ENCODE measurements at regions not wholly inside any gene's neighbourhood (a gene's known extent, or its start where the extent isn't known, plus 50 kb on each side); places are given as distances from the start of the nearest gene placed in this dataset.

DNA sequence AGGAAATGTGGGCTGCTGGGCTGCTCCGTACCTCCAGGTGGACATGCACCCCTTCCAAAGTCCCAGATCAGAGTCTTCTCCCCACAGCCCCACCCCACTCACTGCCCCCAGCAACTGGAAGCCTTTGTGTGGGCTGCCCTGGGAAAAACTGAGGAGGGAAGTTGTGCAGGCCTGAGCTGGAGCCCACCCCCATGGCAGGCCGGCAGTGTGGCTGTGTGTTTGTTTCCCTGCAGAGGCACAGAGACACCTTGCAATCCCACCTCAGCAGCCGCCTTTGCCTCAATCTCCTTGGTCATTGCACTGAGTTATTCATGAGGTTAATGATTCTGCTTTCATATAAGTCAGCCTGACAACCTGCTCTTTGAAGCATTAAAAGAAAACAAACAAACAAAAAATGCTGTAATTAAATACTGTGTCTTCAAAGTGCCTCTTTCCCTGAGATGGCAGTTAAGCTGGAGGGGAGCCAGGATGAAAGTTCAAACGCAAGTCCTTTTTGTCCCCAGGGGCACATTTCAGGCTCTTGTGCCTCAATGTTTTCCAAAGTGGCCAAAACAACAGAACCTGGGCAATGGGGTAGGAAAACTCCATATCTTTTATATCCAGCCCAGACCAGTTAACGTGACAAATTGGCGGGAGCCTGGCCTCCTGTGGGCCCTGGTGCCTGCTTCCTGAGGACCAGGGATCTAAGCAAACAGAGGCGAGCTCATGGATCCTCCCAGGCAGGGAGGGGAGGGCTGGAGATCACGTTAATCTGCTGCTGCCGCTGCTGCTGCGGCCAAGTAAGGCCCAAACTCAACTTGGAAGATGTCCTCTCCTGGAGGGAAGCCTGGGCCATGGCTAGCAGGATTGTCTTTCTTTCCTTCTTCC, 51.9 kb upstream of the TSPAN11 start:
- peak; percentile 79 for DNase-seq

DNA sequence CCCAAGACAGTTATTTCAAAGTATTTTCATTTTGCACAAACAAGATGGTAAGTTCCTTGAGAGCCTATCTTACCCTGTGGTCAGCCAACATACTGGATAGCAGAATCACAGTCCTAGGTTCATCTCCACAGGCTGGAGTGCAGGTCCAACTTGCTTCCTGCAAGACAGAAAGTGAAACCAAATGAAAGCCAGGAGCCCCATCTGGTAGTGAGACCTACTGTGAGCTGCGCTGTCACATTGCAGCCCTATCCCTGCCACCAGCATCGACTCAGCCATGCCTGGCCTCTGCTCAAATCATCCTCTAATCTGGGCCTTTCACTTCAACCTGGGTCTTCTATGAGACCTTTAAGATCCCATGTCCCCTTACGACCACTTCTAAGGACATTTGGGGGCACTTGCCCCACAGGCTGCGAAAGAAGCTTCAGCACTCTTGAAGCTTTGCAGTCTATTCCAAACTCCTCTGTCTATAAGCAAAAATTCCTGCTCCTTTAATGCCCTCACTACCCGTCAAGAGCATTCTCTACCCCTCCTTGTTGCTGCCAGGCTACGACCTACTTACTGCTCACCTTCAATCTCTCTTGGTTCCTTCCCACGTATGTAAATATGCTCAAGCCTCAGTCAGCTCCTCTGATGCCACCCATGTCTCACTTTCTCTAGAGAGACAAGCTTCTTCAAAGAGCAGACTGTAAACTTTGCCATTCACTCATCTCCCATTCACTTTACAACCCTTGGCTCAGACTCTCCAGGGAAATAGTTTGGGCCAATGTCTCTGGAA, 55.9 kb upstream of the TSPAN11 start:
- no peak for DNase-seq

DNA sequence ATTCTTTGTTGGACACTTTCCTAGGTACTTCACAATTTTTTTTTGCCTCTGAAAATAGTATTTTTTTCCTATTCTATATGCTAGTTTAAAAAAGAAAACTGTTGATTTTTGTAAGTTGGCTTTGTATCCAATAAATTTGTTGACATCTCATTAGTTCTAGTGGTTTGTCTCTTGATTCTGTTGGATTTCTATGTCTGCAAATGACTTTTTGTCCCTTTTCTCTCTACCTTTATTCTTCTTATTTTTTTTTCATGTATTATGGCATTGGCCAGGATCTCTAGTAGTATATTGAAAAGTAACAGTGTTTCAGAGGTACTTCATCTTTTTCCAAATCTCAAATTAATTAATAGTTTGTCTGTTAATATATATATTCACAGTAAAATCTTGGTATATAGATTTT, 59.1 kb upstream of the TSPAN11 start:
- no peak for DNase-seq

DNA sequence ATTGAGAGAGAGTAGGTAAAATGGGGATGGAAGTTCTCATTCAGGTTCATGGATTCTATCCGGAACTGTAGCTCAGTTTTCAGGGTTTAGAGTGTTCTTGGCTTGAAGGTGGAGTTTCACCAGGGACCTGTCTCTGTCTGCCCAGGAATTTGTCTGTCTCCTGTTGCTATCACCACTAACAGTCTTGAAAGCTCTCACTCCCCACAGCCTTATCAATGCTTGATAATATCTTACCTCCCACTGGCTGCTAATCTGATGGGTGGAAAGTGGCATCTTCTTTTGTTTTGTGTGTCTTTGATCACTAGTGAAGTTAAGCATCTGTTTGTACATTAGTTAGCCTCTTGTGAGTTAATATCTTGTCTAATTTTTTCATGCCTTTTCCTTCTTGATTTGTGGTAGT, 60.3 kb upstream of the TSPAN11 start:
- DNase-seq: no peak

DNA sequence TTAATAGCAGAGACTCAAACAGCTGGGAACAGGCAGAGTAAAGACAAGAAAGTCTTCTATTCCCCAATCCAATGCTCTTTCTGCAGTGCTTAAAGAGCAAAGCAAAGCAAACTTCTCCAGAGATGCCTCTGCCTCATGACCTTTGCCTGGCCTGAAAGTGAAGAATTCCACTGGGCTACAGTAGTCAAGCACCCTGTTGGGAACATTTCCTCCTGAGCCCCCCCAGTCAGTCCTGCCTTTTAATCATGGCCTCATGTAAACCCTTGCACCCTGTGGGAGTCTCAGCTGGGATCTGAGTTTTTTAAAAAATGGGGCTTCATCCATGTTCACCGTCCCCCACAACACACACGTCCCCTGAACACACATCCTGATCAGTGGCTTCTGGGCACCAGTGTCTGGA, 62.7 kb upstream of the TSPAN11 start:
- DNase-seq: no peak

DNA sequence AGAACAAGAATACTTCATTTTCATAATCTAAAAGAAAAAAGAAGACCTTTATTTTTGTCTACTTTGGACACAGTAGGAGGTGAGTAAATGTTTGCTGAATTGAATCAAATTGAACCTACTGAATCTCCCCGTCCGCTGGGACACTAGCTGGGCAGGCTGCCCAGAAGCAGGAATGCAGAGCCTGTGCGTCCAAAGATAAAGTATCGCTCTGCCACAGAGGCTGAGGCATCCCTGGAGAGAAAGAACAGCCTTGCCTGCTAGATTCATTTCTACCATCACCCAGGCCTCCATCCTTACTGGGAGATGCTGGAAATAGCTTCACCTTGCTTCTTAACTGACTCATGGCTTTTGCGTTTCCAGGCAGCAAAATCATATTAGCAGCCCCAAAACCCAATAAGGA, 64.1 kb upstream of the TSPAN11 start:
- no peak for DNase-seq

DNA sequence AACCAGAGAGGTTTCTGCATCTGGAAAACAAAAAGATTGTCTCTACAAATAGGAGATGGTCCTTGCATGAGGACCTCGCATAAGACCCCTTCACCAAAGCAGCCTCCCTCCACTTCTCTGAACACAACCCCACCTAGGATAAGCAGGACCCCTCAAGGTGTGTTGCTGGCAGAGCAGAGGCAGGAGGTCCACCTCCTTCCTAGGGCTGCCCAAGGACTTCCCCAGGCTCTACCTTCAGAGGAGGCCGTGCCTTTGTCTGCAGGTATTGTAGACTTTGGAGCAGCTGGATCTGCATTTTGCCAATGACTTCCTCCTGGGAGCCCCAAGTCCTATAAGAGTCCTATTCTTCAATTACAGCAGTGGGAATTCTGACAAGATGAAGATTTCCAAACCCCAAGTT, 67.3 kb upstream of the TSPAN11 start:
- no peak for DNase-seq

DNA sequence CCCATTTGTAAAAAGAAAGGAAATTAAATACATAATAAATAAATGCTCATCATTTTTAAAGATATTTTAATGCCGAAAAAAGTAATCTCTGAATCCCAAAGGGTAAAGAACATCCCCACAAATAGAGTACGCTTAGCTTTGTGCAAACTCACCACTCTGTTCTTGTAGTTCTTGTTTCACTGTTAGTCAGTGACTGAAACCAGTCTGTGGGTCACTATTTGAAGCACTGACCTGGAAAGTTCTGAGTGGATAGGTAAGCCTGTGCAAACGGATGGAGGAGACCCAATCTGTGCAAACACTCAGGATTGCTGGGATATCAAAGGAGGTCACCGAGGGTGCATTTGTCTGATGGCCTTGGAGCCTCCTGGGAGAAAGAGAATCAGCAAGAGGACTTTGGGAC, 68.1 kb upstream of the TSPAN11 start:
- DNase-seq: no peak

DNA sequence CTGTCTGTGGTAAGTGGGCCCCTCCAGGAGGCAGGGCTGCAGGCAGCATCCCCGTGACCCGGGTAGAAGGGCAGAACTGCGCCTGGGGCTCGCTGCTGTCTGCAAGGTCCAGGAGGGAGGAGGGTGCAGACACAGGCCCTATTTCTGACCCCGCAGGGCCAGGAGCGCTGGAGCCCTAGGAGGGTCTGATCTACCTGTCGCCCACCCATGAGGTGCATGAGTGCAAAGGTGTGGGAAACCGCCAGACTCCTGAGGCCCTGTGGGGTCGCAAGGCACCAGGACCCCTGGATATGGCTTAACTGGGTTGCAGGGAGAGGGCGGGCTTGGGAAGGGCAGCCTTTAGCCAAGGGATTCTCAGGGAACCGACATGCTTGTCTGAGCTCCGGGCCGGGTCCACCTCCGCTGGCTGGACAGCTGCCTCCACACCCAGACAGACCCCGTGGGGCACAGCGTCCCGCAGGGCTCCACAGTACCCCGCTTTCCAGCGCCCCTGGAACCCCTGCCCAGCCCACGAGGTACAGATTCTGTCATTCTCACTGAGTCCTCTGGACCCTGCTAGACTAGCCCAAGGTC, 72.9 kb upstream of the TSPAN11 start:
- DNase-seq: no peak

DNA sequence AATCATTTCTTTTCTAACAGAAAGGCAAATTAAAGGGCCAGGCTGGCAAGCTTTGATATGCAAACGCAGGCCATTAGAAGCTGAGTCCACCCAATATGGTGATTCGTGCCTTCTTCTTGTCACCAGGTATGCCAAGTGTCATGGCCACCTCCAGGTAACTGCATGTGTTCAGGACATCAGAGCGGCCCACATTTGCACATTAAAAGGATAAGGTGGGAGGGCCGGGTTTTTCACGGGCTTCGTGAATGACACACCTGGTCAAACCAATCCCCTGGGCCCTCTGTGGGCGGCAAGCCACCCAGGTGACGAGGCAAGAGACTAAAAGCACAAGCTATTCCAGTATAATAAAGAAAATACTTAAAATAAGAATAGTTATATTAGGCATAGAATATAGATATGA, 75.9 kb upstream of the TSPAN11 start:
- DNase-seq: no peak

DNA sequence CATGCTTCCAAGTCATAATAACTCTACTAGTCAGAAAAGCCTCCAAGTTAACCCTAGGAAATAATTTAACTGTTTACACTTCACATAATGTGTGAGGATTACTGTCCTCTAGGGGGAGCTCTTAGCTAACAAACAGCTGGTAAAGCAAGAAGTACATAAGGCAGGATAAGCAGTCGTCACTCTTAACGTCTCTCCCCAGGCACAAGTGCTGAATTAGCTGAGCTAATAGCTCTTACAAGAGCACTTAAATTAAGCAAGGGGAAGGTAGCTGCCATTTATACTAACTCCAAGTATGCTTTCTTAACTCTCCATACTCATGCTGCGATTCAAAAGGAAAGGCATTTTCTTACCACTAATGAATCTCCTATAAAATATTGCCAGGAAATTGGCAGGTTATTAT, 79.3 kb upstream of the TSPAN11 start:
- DNase-seq: peak; percentile 43

DNA sequence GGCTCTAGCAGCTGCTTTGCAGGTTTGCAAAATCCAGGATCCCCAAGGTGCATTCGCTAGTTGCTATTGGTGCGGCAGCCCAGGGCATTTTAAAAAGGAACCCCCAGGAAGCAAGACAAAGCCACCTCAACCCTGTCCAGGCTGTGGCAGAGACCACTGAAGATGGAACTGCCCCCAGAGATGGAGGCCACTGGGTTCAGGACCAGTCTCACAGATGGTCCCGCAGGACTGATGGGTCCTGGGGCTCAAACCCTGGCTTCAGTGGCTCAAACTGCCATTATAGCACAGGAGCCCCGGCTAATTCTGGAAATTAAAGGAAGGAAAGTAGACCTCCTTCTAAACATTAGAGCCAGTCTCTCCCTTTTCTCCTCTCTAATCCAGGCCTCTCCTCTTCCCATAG, 79.8 kb upstream of the TSPAN11 start:
- DNase-seq: no peak

DNA sequence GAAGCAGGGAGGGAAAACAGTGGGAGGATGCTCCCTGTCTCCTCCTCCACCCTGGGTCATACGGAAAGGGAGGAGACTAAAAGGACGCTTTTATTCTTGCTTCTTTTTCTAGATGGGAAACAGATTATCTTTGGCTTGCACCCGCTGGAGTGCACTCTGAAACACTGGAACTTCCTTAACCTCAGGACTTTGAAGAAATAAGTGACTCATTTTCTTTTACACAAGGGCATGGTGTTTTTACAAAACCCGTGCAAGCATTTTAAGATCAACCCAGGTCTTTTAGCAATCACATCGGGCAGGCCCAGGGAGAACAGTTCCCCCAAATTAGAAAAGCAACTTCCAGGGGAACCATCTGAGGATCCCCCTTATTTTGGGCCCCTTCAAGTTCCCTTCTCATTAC, 80.9 kb upstream of the TSPAN11 start:
- no peak for DNase-seq

DNA sequence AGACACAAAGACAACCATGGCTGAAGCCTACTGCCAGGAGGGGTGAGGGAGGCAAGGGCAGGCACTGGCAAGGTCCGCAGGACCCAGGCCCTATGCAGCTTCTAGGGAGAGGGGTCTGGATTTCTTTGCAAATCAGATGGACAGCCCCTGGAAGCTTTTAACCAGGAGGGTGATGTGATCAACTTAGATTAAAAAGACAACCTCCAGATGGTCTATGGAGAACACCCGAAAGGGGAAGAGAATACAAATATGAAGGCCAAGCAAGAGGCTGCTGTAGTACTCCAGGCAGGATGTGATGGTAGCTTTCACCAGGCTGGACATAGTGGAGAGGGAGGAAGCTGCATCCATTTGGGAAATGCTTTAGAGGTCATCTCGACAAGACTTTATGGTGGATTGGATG, 83.3 kb upstream of the TSPAN11 start:
- no peak for DNase-seq

DNA sequence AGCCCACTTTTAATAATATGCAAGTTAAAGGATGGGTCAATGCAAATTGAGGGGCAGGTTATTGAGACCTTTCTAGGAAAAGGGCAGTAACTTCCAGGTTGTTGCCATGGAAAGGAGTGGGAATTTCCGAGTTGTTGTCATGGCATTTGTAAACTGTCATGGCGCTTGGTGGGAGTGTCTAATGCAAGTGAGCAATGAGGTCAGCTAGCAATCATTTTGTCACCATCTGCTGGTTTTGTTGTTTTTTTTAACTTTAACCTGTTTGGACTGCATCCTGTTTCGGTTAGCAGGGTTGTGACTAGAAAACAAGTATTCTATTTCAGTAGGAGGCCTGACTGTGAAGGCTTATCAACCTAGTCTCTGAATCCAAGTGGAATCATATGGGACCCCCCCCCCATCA, 85.8 kb upstream of the TSPAN11 start:
- DNase-seq: no peak

DNA sequence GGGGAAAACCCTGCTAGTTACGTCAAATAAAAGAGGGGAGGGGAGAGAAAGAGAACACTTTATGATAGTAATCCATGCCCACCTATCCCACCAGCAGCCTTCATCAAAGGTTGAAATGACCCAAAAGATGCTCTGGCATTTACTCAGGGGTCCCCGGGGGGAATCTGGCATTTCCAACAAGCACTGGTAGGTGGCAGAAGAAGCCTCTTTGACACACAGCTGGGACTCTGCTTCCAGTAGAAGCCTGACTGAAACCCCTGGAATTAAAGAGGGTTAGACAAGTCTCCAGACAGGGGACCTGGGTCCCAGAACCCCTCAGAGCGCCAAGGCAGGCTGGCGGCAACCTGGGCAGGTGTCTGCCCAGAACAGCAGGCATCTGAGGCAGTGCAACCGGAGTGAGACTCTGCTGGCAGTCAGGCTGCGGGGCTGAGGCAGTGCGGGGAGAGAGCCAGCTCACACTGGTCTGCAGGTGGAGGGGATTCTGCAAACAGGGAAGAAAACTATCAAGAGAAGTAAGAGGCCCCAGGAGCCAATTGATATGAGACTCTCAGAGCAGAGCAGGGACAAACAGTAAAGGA, 85.0 kb upstream of the CAPRIN2 start:
- no peak for DNase-seq

DNA sequence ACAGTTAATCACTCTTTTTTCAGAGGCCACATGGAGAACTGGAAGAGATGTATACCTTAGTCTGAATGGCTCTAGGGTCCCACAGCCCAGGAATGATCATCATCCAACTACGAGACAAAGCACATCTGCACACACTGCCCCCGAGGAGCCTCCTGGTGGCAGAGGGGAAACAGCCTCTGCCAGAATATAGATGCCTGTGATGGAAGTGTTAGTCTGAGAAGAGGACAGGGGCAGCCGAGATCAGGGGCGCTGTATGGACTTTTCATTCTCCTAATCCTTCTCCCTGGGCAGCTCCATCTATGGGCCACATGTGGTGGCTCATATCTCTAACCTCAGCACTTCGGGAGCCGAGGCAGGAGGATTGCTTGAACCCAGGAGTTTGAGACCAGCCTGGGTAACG, 82.8 kb upstream of the CAPRIN2 start:
- DNase-seq: no peak

DNA sequence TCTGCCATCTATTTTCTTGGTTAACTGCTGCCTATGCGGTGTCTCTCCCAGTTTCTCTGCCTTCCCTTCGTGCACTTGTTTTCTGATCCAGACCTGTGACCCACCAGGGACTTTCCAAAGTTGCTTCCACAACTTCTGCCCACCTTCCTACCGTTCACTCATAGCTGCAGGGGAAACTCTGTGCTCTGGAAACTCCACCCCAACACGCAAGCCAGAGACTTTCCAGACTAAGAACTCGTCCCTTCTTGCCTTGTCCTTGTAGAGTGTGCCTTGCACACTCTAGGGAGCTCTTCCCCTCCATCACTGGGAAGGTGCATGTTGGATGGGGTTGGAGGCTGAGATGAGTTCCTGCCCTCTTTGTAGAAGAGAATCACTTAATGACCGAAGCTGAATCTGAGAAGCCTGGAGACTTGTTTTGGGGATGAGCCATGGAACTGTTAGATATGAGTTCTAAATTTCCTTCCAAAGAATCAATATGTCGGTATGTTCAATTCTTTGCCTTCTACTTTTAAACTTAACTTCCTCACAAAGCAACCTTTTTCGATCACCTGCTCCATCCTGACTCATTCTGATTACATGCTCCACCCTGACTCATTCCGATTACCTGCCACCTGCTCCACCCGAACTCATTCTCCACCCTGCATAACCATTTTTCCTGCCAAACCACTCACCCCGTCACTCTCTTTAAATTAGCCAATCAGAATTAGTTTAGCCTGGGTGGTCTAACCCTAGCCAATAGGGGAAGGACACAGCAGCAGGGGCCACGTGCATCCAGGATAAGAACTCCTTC, 82.1 kb upstream of the CAPRIN2 start:
- no peak for DNase-seq

DNA sequence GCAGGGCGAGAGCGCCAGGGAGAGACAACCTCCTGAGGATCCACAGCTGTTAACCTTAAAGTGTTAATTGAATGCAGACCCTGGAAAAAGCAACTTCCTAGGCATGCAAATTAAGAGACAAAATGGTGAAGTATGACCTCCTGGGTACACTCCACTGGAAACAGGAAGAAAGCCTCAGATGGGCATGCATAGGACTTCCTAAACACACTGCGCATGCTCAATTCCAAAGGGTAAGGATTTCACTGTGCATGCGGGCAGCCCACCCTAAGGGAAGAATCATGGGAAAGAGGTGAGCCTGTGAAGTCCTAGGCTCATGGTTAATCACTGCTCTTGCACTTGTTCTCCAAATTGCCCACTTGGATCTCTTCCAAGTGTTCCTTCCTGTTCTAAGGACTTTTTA, 80.5 kb upstream of the CAPRIN2 start:
- no peak for DNase-seq

DNA sequence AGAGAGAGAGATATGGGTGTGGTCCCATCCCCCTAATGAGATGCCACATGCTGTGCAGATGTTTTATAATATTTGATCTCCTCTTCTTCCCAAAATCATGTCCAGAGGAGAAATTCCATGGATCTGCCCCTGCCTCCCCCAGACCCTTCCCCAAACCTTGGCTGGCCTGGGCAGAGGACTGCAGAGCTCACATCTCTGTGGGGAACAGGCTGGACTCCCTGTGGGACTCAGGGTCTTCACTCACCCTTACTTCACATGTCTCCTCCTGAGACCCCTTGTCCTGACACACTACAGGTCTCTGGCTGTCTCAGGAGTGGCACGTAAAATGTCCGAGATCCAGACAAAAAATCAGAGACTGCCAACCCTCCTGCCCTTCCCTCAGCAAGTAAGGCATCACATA, 76.0 kb upstream of the CAPRIN2 start:
- DNase-seq: no peak

DNA sequence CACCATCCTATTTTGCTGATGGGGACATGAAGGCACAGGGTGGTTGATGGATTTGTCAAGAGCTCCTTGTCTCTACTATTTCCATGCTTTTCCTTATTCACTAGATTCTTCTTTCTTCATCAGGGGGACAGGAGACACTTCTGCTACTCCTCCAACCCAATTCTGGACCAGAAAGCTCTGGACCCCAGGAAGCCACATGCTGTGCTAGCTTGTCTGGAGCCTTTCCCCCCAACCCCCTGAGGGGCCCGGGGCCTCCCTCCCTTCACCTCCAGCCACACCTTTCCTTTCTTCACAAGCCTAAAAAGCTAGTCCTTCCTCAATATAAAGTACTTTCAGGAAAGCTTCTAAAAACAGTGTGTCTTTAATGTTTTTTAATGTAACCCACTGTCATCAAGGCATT, 75.1 kb upstream of the CAPRIN2 start:
- DNase-seq: no peak

DNA sequence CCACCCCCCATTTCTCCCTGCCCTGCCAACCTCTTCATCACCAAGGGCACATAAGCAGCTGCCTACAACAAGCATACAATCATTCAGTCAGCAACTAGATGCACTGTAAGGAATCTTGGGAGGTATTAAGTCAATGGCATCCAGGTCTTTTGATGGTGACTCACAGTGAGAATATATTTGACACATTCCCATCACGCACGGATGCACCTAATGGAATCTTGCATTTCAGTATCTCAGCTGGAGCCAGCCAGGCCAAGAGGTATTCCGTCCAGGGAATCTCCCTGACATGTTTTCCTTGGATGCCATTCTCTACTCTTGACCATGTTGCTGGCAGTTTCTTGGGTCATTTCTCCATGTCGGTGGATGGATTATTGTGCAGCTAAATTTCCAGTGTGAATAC, 73.9 kb upstream of the CAPRIN2 start:
- DNase-seq: no peak

All from COR-L47 (cell line).